ENCODE measurements at regions not wholly inside any gene's neighbourhood (a gene's known extent, or its start where the extent isn't known, plus 50 kb on each side); places are given as distances from the start of the nearest gene placed in this dataset.
"Not testable (repeated sequence)": the region's sequence is repeated elsewhere in the genome, so short reads cannot be mapped to it uniquely, and the experiment has no call there.

GRCh38 chr22:22179858-22180257 is 64.7 kb upstream of the VPREB1 start:
- Histone ChIP-seq H2AFZ (ENCODE audit: low read depth, low read length) (no peak overlapping the region), H3K4me1 (ENCODE audit: insufficient read depth, low read length) (no peaks in the 10 kb centered on the region), H3K27me3 (ENCODE audit: insufficient read depth, low read length) (peaks cover 27% of the 10 kb centered on the region), H3K9me3 (ENCODE audit: low read length) (no peaks in the 10 kb centered on the region), H3K36me3 (ENCODE audit: insufficient read depth, low read length) (no peaks in the 10 kb centered on the region), H3K4me3 (ENCODE audit: low read length) (no peak overlapping the region)

GRCh38 chr22:22178992-22179391 is 65.6 kb upstream of the VPREB1 start:
- H2AFZ ChIP-seq (ENCODE audit: low read depth, low read length) = no peak overlapping the region
- no peak overlapping the region for H3K4me3 ChIP-seq (ENCODE audit: low read length)
- H3K27me3 ChIP-seq (ENCODE audit: insufficient read depth, low read length) = peaks cover 25% of the 10 kb centered on the region

GRCh38 chr22:22178355-22178965 is 66.1 kb upstream of the VPREB1 start:
- Histone ChIP-seq H3K9me3 (ENCODE audit: low read length) (no peaks in the 10 kb centered on the region), H3K4me3 (ENCODE audit: low read length) (no peak overlapping the region), H3K36me3 (ENCODE audit: insufficient read depth, low read length) (no peaks in the 10 kb centered on the region), H3K27me3 (ENCODE audit: insufficient read depth, low read length) (peaks cover 25% of the 10 kb centered on the region), H3K4me1 (ENCODE audit: insufficient read depth, low read length) (no peaks in the 10 kb centered on the region), H2AFZ (ENCODE audit: low read depth, low read length) (no peak overlapping the region)

More at GRCh38 chr22:22178992-22179391, 65.6 kb upstream of the VPREB1 start:
- no peaks in the 10 kb centered on the region for H3K4me1 ChIP-seq (ENCODE audit: insufficient read depth, low read length)
- no peaks in the 10 kb centered on the region for H3K36me3 ChIP-seq (ENCODE audit: insufficient read depth, low read length)
- H3K9me3 ChIP-seq (ENCODE audit: low read length) = no peaks in the 10 kb centered on the region

- Histone ChIP-seq H3K4me1 (ENCODE audit: insufficient read depth, low read length) (no peaks in the 10 kb centered on the region), H3K27me3 (ENCODE audit: insufficient read depth, low read length) (peaks cover 19% of the 10 kb centered on the region), H3K9me3 (ENCODE audit: low read length) (no peaks in the 10 kb centered on the region), H3K36me3 (ENCODE audit: insufficient read depth, low read length) (no peaks in the 10 kb centered on the region), H3K4me3 (ENCODE audit: low read length) (no peak overlapping the region), H2AFZ (ENCODE audit: low read depth, low read length) (no peak overlapping the region)
Observed at GRCh38 chr22:22176929-22177616, 67.5 kb upstream of the VPREB1 start.

GRCh38 chr22:22172896-22173628 is 71.5 kb upstream of the VPREB1 start:
- H3K9me3 ChIP-seq (ENCODE audit: low read length); H2AFZ ChIP-seq (ENCODE audit: low read depth, low read length); H3K36me3 ChIP-seq (ENCODE audit: insufficient read depth, low read length); H3K27me3 ChIP-seq (ENCODE audit: insufficient read depth, low read length); H3K4me3 ChIP-seq (ENCODE audit: low read length); H3K4me1 ChIP-seq (ENCODE audit: insufficient read depth, low read length): not testable (repeated sequence)

- no peaks in the 10 kb centered on the region for H3K36me3 ChIP-seq (ENCODE audit: insufficient read depth, low read length)
- no peaks in the 10 kb centered on the region for H3K27me3 ChIP-seq (ENCODE audit: insufficient read depth, low read length)
Observed at GRCh38 chr22:22171357-22172218, 73.0 kb upstream of the VPREB1 start.

GRCh38 chr22:22169923-22170322 is 74.7 kb upstream of the VPREB1 start:
- Histone ChIP-seq H3K27me3 (ENCODE audit: insufficient read depth, low read length) (no peaks in the 10 kb centered on the region), H3K4me3 (ENCODE audit: low read length) (no peak overlapping the region), H3K36me3 (ENCODE audit: insufficient read depth, low read length) (no peaks in the 10 kb centered on the region), H3K9me3 (ENCODE audit: low read length) (no peaks in the 10 kb centered on the region), H3K4me1 (ENCODE audit: insufficient read depth, low read length) (peaks cover 2% of the 10 kb centered on the region), H2AFZ (ENCODE audit: low read depth, low read length) (no peak overlapping the region)

More at GRCh38 chr22:22171357-22172218, 73.0 kb upstream of the VPREB1 start:
- no peak overlapping the region for H3K4me3 ChIP-seq (ENCODE audit: low read length)
- peaks cover 2% of the 10 kb centered on the region for H3K4me1 ChIP-seq (ENCODE audit: insufficient read depth, low read length)
- no peak overlapping the region for H2AFZ ChIP-seq (ENCODE audit: low read depth, low read length)
- no peaks in the 10 kb centered on the region for H3K9me3 ChIP-seq (ENCODE audit: low read length)

GRCh38 chr22:22168941-22169867 is 75.4 kb upstream of the VPREB1 start:
- peaks cover 2% of the 10 kb centered on the region for H3K4me1 ChIP-seq (ENCODE audit: insufficient read depth, low read length)
- no peaks in the 10 kb centered on the region for H3K9me3 ChIP-seq (ENCODE audit: low read length)
- H3K27me3 ChIP-seq (ENCODE audit: insufficient read depth, low read length) = no peaks in the 10 kb centered on the region
- peak overlapping the region; percentile 20 for H3K4me3 ChIP-seq (ENCODE audit: low read length)
- H3K36me3 ChIP-seq (ENCODE audit: insufficient read depth, low read length) = no peaks in the 10 kb centered on the region
- H2AFZ ChIP-seq (ENCODE audit: low read depth, low read length) = peak overlapping the region; percentile 65

GRCh38 chr22:22168190-22168940 is 76.2 kb upstream of the VPREB1 start:
- Histone ChIP-seq H3K27me3 (ENCODE audit: insufficient read depth, low read length) (no peaks in the 10 kb centered on the region), H3K36me3 (ENCODE audit: insufficient read depth, low read length) (no peaks in the 10 kb centered on the region), H3K4me1 (ENCODE audit: insufficient read depth, low read length) (peaks cover 2% of the 10 kb centered on the region), H2AFZ (ENCODE audit: low read depth, low read length) (peak overlapping the region; percentile 65), H3K9me3 (ENCODE audit: low read length) (no peaks in the 10 kb centered on the region), H3K4me3 (ENCODE audit: low read length) (peak overlapping the region; percentile 20)

- no peaks in the 10 kb centered on the region for H3K9me3 ChIP-seq (ENCODE audit: low read length)
- no peaks in the 10 kb centered on the region for H3K27me3 ChIP-seq (ENCODE audit: insufficient read depth, low read length)
- H2AFZ ChIP-seq (ENCODE audit: low read depth, low read length) = peak overlapping the region; percentile 65
- H3K4me1 ChIP-seq (ENCODE audit: insufficient read depth, low read length) = peaks cover 2% of the 10 kb centered on the region
- H3K4me3 ChIP-seq (ENCODE audit: low read length) = no peak overlapping the region
- H3K36me3 ChIP-seq (ENCODE audit: insufficient read depth, low read length) = no peaks in the 10 kb centered on the region
Observed at GRCh38 chr22:22167791-22168189, 76.8 kb upstream of the VPREB1 start.

GRCh38 chr22:22166941-22167713 is 77.5 kb upstream of the VPREB1 start:
- no peak overlapping the region for H3K4me3 ChIP-seq (ENCODE audit: low read length)

More at GRCh38 chr22:22166941-22167713, 77.5 kb upstream of the VPREB1 start:
- Histone ChIP-seq H2AFZ (ENCODE audit: low read depth, low read length) (no peak overlapping the region), H3K9me3 (ENCODE audit: low read length) (no peaks in the 10 kb centered on the region), H3K36me3 (ENCODE audit: insufficient read depth, low read length) (no peaks in the 10 kb centered on the region), H3K27me3 (ENCODE audit: insufficient read depth, low read length) (no peaks in the 10 kb centered on the region), H3K4me1 (ENCODE audit: insufficient read depth, low read length) (peaks cover 2% of the 10 kb centered on the region)
